ENCODE measurements at regions not wholly inside any gene's neighbourhood (a gene's known extent, or its start where the extent isn't known, plus 50 kb on each side); places are given as distances from the start of the nearest gene placed in this dataset.

- no peak for DNase-seq (ENCODE audit: low read depth)
- Mint-ChIP-seq H3K36me3 (ENCODE audit: low read depth, unreplicated experiment) (no peaks in the 10 kb centered on the region), H3K9me3 (ENCODE audit: unreplicated experiment) (no peaks in the 10 kb centered on the region), H3K27ac (ENCODE audit: unreplicated experiment) (no peak overlapping the region), H3K4me3 (ENCODE audit: unreplicated experiment) (no peak overlapping the region), H3K4me1 (ENCODE audit: low read depth, unreplicated experiment) (no peaks in the 10 kb centered on the region), H3K27me3 (ENCODE audit: low read depth, unreplicated experiment) (no peaks in the 10 kb centered on the region)
- H3K27ac ChIP-seq (ENCODE audit: low read depth, low read length), result no peak overlapping the region
- H3K4me3 ChIP-seq (ENCODE audit: insufficient read depth, low read depth, low read length), result no peak overlapping the region
- H3K36me3 ChIP-seq (ENCODE audit: insufficient read depth, low read length), result no peaks in the 10 kb centered on the region
- H3K9ac ChIP-seq (ENCODE audit: low read length), result no peak overlapping the region
- H3K79me2 ChIP-seq (ENCODE audit: insufficient read depth, low read length), result no peaks in the 10 kb centered on the region
- no peak overlapping the region for H2AFZ ChIP-seq (ENCODE audit: low read depth, low read length)
- TF ChIP-seq CTCF (IDR thresholded peaks at IDR 0.05; ENCODE audit: insufficient read depth, low read depth, low read length), result no peak
- no peak for TF ChIP-seq EZH2 (IDR thresholded peaks at IDR 0.05; ENCODE audit: insufficient read depth, low read length)
- H3K9me3 ChIP-seq (ENCODE audit: insufficient read depth, low read depth, low read length), result no peaks in the 10 kb centered on the region
- H3K4me1 ChIP-seq (ENCODE audit: insufficient read depth, low read length), result no peaks in the 10 kb centered on the region
- no peak for FAIRE-seq
- no peak overlapping the region for H3K4me2 ChIP-seq (ENCODE audit: low read length)
- no peaks in the 10 kb centered on the region for H4K20me1 ChIP-seq (ENCODE audit: insufficient read depth, low read length)
- H3K27me3 ChIP-seq (ENCODE audit: insufficient read depth, low read length), result no peaks in the 10 kb centered on the region
Observed at GRCh38 chr12:91882910-91883309, 262.7 kb downstream of the BTG1 start.

- Histone ChIP-seq H3K79me2 (ENCODE audit: insufficient read depth, low read length) (no peaks in the 10 kb centered on the region), H3K4me1 (ENCODE audit: insufficient read depth, low read length) (no peaks in the 10 kb centered on the region), H3K4me2 (ENCODE audit: low read length) (no peak overlapping the region), H3K27ac (ENCODE audit: low read depth, low read length) (no peak overlapping the region), H3K9ac (ENCODE audit: low read length) (no peak overlapping the region), H3K27me3 (ENCODE audit: insufficient read depth, low read length) (no peaks in the 10 kb centered on the region), H4K20me1 (ENCODE audit: insufficient read depth, low read length) (no peaks in the 10 kb centered on the region), H3K36me3 (ENCODE audit: insufficient read depth, low read length) (no peaks in the 10 kb centered on the region), H3K4me3 (ENCODE audit: insufficient read depth, low read depth, low read length) (no peak overlapping the region), H2AFZ (ENCODE audit: low read depth, low read length) (no peak overlapping the region), H3K9me3 (ENCODE audit: insufficient read depth, low read depth, low read length) (no peaks in the 10 kb centered on the region)
- no peak overlapping the region for H3K4me3 Mint-ChIP-seq (ENCODE audit: unreplicated experiment)
- no peak overlapping the region for H3K27ac Mint-ChIP-seq (ENCODE audit: unreplicated experiment)
- no peak for DNase-seq (ENCODE audit: low read depth)
- no peaks in the 10 kb centered on the region for H3K9me3 Mint-ChIP-seq (ENCODE audit: unreplicated experiment)
- no peaks in the 10 kb centered on the region for H3K27me3 Mint-ChIP-seq (ENCODE audit: low read depth, unreplicated experiment)
- no peaks in the 10 kb centered on the region for H3K36me3 Mint-ChIP-seq (ENCODE audit: low read depth, unreplicated experiment)
- peaks cover 2% of the 10 kb centered on the region for H3K4me1 Mint-ChIP-seq (ENCODE audit: low read depth, unreplicated experiment)
- no peak for FAIRE-seq
- TF ChIP-seq EZH2 (IDR thresholded peaks at IDR 0.05; ENCODE audit: insufficient read depth, low read length) (no peak), CTCF (IDR thresholded peaks at IDR 0.05; ENCODE audit: insufficient read depth, low read depth, low read length) (no peak)
Observed at GRCh38 chr12:91880528-91880927, 265.1 kb downstream of the BTG1 start.

DNA sequence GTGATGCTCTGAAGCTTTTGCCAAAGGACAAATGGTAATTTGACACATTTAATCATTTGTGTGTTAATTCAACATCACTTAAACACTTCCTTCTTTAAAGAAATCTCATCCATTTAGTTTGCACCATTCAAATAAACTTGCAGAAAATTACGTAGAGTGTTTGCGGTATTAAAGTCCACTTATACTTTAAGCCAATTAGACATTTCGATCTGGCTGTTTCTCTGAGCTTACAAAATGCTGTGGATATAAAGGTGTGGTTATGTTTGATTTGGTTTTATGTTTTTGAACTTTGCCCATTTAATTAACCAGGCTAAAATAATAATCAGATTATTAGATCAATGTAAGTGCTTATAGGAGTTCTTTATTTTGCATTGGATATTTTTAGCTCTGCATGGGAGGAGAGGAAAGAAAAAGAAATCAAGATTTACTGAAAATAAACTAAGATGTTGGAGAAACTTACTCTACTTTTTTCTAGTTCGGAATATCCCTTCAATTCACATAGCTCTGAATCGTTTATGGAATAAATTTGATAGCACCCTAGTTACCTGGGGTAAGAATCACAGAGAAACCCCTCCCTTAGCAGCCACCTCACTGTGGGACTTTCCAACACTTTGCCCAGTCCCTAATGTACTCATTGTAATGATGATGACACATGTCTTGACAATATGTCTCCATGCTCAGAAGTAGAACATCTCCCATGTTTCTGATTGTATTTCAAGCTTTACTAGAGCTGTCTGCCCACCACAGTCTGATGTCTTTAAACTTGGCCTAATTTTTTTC, 268.0 kb downstream of the BTG1 start:
- Mint-ChIP-seq H3K36me3 (ENCODE audit: low read depth, unreplicated experiment) (no peaks in the 10 kb centered on the region), H3K4me3 (ENCODE audit: unreplicated experiment) (no peak overlapping the region), H3K4me1 (ENCODE audit: low read depth, unreplicated experiment) (peaks cover 2% of the 10 kb centered on the region), H3K27me3 (ENCODE audit: low read depth, unreplicated experiment) (no peaks in the 10 kb centered on the region), H3K27ac (ENCODE audit: unreplicated experiment) (no peak overlapping the region), H3K9me3 (ENCODE audit: unreplicated experiment) (no peaks in the 10 kb centered on the region)
- no peaks in the 10 kb centered on the region for H3K79me2 ChIP-seq (ENCODE audit: insufficient read depth, low read length)
- no peak overlapping the region for H3K9ac ChIP-seq (ENCODE audit: low read length)
- H3K4me2 ChIP-seq (ENCODE audit: low read length), result no peak overlapping the region
- H3K9me3 ChIP-seq (ENCODE audit: insufficient read depth, low read depth, low read length), result no peaks in the 10 kb centered on the region
- no peak overlapping the region for H3K27ac ChIP-seq (ENCODE audit: low read depth, low read length)
- H3K27me3 ChIP-seq (ENCODE audit: insufficient read depth, low read length), result no peaks in the 10 kb centered on the region
- H3K4me3 ChIP-seq (ENCODE audit: insufficient read depth, low read depth, low read length), result no peak overlapping the region
- H3K4me1 ChIP-seq (ENCODE audit: insufficient read depth, low read length), result no peaks in the 10 kb centered on the region
- no peaks in the 10 kb centered on the region for H4K20me1 ChIP-seq (ENCODE audit: insufficient read depth, low read length)
- no peaks in the 10 kb centered on the region for H3K36me3 ChIP-seq (ENCODE audit: insufficient read depth, low read length)
- DNase-seq (ENCODE audit: low read depth) (no peak), FAIRE-seq (no peak)
- no peak overlapping the region for H2AFZ ChIP-seq (ENCODE audit: low read depth, low read length)
- TF ChIP-seq CTCF (IDR thresholded peaks at IDR 0.05; ENCODE audit: insufficient read depth, low read depth, low read length) (no peak), EZH2 (IDR thresholded peaks at IDR 0.05; ENCODE audit: insufficient read depth, low read length) (no peak)
